Body of pancreas (tissue), 4 donors: ENCODE measurements at regions not wholly inside any gene's neighbourhood (a gene's known extent, or its start where the extent isn't known, plus 50 kb on each side); places are given as distances from the start of the nearest gene placed in this dataset.
"Not testable (repeated sequence)": the region's sequence is repeated elsewhere in the genome, so short reads cannot be mapped to it uniquely, and the experiment has no call there.

Source experiments
- ATAC-seq: fragments of 150-250 bp; one replicate; pipeline ENCODE4 v1.9.1; 2016
- DNase-seq, 4 donors: peaks; one replicate each; pipeline ENCODE4 v3.0.0-alpha.2; 2019
- H3K27ac ChIP-seq, 4 donors: fragments of 200-600 bp; sonication (generic); 1 replicate in 3 of 4; 2 replicates in 1 of 4; pipeline versions ENCODE4 v1.5.1 to v1.6.1; 2016 to 2019; ENCODE audit warnings: mild to moderate bottlenecking in 1 of 4, mixed read lengths in 1 of 4, moderate library complexity in 1 of 4
- H3K27me3 ChIP-seq, 2 donors: fragments of 200-600 bp; sonication (generic); one replicate each; pipeline ENCODE4 v1.6.0; 2016; ENCODE audit warnings: mild to moderate bottlenecking in 1 of 2
- H3K36me3 ChIP-seq, 2 donors: fragments of 200-600 bp; sonication (generic); replicated peaks in 1 of 2; 2 replicates each; pipeline ENCODE4 v1.5.1; 2016; ENCODE audit warnings: low read depth in 2 of 2; ENCODE audit not compliant: insufficient read depth in 1 of 2
- H3K4me1 ChIP-seq: fragments of 200-600 bp; sonication (generic); one replicate; pipeline ENCODE4 v1.6.0; 2016
- H3K4me3 ChIP-seq, 2 donors: fragments of 200-600 bp; sonication (generic); 1 replicate in 1 of 2; 2 replicates in 1 of 2; pipeline ENCODE4 v1.5.1; 2016 to 2019
- H3K9me3 ChIP-seq, 3 donors: fragments of 200-600 bp; sonication (generic); 1 replicate in 2 of 3; 2 replicates in 1 of 3; pipeline ENCODE4 v1.5.1; 2016
- POLR2A ChIP-seq, 3 donors: fragments of 450-650 bp; IDR thresholded peaks; one replicate each; pipeline ENCODE4 v1.6.1; 2016; ENCODE audit warnings: antibody characterized with exemption in 3 of 3, mild to moderate bottlenecking in 2 of 3
- WGBS, 2 donors: methylation state at CpG; one replicate each; pipeline ENCODE4 v1.1.5; 2017; 5-methylcytosine and 5-hydroxymethylcytosine counted together
- intact Hi-C: fragments of 100-400 bp; cut with DNase I; formaldehyde crosslinking; loops from one replicate; pipeline ENCODE4 v1.15.1; 2023
- TF ChIP-seq, protein P1 (sequence below), 7 experiments: fragments of 450-650 bp in 4 of 7; fragments of 200-600 bp in 3 of 7; sonication (generic) in 3 of 7; IDR thresholded peaks; one replicate each; pipeline ENCODE4 v1.5.1; 2016 to 2019; ENCODE audit warnings: antibody characterized with exemption in 7 of 7

DNA sequence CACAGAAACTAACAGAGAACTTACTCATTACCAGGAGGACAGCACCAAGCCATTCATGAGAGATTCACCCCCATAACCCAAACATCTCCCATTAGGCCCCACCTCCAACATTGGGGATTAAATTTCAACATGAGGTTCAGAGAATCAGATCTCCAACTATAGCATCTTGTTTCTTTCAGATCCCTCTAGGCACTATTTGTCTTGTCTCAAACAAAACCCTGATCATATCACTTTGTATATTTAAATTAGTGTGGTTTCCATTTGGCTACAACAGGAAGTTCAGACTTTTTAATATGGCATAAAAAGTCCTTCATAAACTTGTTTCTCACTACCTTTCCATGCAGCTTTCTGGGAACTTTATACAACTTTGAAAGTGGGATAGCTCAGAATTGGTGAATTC, 699.0 kb upstream of the MIR17HG start:
- no peaks in the 10 kb centered on the region for H3K36me3 ChIP-seq
- H3K9me3 ChIP-seq = no peaks in the 10 kb centered on the region
- H3K27me3 ChIP-seq = no peaks in the 10 kb centered on the region
- H3K27ac ChIP-seq = no peak overlapping the region
- intact Hi-C loops = no loop called here
- H3K4me1 ChIP-seq = no peaks in the 10 kb centered on the region
- TF ChIP-seq, protein P1, sequence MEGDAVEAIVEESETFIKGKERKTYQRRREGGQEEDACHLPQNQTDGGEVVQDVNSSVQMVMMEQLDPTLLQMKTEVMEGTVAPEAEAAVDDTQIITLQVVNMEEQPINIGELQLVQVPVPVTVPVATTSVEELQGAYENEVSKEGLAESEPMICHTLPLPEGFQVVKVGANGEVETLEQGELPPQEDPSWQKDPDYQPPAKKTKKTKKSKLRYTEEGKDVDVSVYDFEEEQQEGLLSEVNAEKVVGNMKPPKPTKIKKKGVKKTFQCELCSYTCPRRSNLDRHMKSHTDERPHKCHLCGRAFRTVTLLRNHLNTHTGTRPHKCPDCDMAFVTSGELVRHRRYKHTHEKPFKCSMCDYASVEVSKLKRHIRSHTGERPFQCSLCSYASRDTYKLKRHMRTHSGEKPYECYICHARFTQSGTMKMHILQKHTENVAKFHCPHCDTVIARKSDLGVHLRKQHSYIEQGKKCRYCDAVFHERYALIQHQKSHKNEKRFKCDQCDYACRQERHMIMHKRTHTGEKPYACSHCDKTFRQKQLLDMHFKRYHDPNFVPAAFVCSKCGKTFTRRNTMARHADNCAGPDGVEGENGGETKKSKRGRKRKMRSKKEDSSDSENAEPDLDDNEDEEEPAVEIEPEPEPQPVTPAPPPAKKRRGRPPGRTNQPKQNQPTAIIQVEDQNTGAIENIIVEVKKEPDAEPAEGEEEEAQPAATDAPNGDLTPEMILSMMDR (IDR thresholded peaks at IDR 0.05) = no peak
- TF ChIP-seq POLR2A (IDR thresholded peaks at IDR 0.05) = no peak
- H3K4me3 ChIP-seq = no peak overlapping the region
- no peak for ATAC-seq
- DNase-seq = no peak

DNA sequence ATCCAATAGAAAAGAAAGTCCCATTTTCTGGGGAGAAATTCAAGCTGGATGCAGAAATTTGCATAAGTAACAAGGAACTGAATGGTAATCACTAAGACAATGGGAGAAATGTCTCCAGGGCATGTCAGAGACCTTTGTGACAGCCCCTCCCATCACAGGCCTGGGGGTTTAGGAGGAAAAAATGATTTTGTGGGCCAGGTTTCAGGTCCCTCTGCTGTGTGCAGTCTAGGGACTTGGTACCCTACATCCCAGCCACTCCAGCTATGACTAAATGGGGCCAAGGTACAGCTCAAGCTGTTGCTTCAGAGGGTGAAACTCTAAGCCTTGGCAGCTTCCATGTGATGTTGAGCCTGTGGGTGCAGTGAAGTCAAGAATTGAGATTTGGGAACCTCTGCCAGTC, 695.5 kb upstream of the MIR17HG start:
- DNase-seq (no peak), ATAC-seq (no peak)
- Histone ChIP-seq H3K36me3 (no peaks in the 10 kb centered on the region), H3K4me3 (no peak overlapping the region), H3K4me1 (no peaks in the 10 kb centered on the region), H3K27me3 (no peaks in the 10 kb centered on the region), H3K27ac (no peak overlapping the region), H3K9me3 (no peaks in the 10 kb centered on the region)
- TF ChIP-seq, protein P1 (IDR thresholded peaks at IDR 0.05) = no peak
- TF ChIP-seq POLR2A (IDR thresholded peaks at IDR 0.05) = no peak
- intact Hi-C loops = no loop called here

DNA sequence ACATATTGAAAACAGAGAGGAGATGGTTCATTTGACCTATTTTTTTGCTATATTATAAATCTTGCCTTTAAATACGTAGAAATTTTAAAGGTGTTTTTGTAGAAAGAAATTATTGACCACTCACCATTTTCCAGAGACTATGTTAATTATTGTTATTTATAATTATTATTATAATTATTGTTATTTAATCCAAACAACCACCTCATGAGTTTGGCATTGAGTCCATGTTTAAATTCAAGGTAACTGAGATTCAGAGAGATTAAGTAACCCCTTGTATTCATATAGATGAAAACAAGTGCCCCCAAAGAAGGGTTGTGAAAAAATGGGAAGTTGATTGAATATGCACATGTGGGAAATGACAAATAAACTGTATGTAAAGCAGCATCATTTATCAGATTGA, 692.5 kb upstream of the MIR17HG start:
- Histone ChIP-seq H3K27me3 (no peaks in the 10 kb centered on the region), H3K27ac (no peak overlapping the region), H3K4me3 (no peak overlapping the region), H3K9me3 (no peaks in the 10 kb centered on the region), H3K4me1 (no peaks in the 10 kb centered on the region), H3K36me3 (no peaks in the 10 kb centered on the region)
- intact Hi-C loops = no loop called here
- TF ChIP-seq POLR2A (IDR thresholded peaks at IDR 0.05) = no peak
- TF ChIP-seq, protein P1 (IDR thresholded peaks at IDR 0.05) = no peak
- DNase-seq = no peak
- WGBS, 2 donors = 93 to 98% methylated on average over 1 of the region's 1 CpG
- ATAC-seq = no peak

GRCh38 chr13:90664200-90664599, 683.3 kb upstream of the MIR17HG start:
- H3K27ac ChIP-seq, H3K9me3 ChIP-seq, H3K36me3 ChIP-seq, ATAC-seq, DNase-seq, H3K4me3 ChIP-seq, H3K4me1 ChIP-seq, intact Hi-C loops, H3K27me3 ChIP-seq: not testable (repeated sequence)
- 94% methylated on average over 13 to 14 of the region's 14 CpGs for WGBS, 2 donors

DNA sequence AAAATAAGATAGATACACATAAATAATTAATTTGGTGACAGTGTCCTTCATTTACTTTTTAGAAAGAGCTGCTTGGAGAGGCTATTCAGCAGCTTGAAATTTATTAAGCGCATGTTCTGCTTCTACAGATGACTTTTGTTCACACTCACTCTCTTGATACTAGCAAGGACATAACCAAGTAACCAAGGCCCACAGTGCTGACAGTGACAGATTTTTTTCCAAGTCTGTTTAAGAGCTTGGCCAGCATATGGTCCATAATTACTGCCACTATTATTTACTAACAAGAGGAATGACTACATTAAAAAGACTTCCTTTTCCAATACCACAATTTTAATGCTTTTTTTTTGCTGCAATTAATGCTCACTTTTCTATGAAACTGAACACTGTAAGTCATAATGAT, 673.7 kb upstream of the MIR17HG start:
- no peaks in the 10 kb centered on the region for H3K4me1 ChIP-seq
- DNase-seq = no peak
- no peaks in the 10 kb centered on the region for H3K36me3 ChIP-seq
- no peak overlapping the region for H3K27ac ChIP-seq
- intact Hi-C loops = no loop called here
- WGBS, 2 donors = 85 to 93% methylated on average over 1 of the region's 1 CpG
- H3K9me3 ChIP-seq = no peaks in the 10 kb centered on the region
- no peaks in the 10 kb centered on the region for H3K27me3 ChIP-seq
- H3K4me3 ChIP-seq = no peak overlapping the region
- TF ChIP-seq, protein P1 (IDR thresholded peaks at IDR 0.05) = no peak
- TF ChIP-seq POLR2A (IDR thresholded peaks at IDR 0.05) = no peak
- no peak for ATAC-seq
